ENCODE measurements at regions not wholly inside any gene's neighbourhood (a gene's known extent, or its start where the extent isn't known, plus 50 kb on each side); places are given as distances from the start of the nearest gene placed in this dataset.

GRCh38 chr11:134801570-134801969, 389.5 kb upstream of the B3GAT1 start:
- Histone ChIP-seq H3K27ac (ENCODE audit: low read depth, low read length) (no peak overlapping the region), H3K4ac (replicated peaks; ENCODE audit: insufficient read length, low read depth, low read length) (no peak overlapping the region), H2BK5ac (ENCODE audit: low read depth, low read length) (no peak overlapping the region), H3K56ac (replicated peaks; ENCODE audit: insufficient read length, low read depth, low read length) (no peak overlapping the region), H4K20me1 (replicated peaks in 1 of 2; ENCODE audit: control insufficient read depth in 1 of 2, insufficient read depth in 2 of 2, low read length in 2 of 2) (no peaks in the 10 kb centered on the region), H3K79me2 (ENCODE audit: control insufficient read depth in 1 of 2, insufficient read depth in 2 of 2, low read length in 2 of 2) (no peaks in the 10 kb centered on the region), H3K4me1 (replicated peaks in 1 of 4; ENCODE audit: control insufficient read depth in 3 of 4, insufficient read depth in 4 of 4, low read length in 3 of 4) (peaks cover 3 to 19% (median 11%) of the 10 kb centered on the region in 4 experiments), H3K9ac (replicated peaks in 1 of 4; ENCODE audit: extremely low read depth in 1 of 4, low read depth in 3 of 4, low read length in 3 of 4) (no peak overlapping the region), H3K79me1 (ENCODE audit: low read depth, low read length) (no peaks in the 10 kb centered on the region), H4K5ac (ENCODE audit: insufficient read length, low read depth, low read length) (no peak overlapping the region), H3K36me3 (ENCODE audit: control insufficient read depth in 2 of 4, insufficient read depth in 4 of 4, low read length in 3 of 4) (no peaks in the 10 kb centered on the region), H3K14ac (ENCODE audit: insufficient read length) (no peak overlapping the region), H2BK120ac (replicated peaks; ENCODE audit: low read depth, low read length) (no peak overlapping the region), H2BK20ac (ENCODE audit: low read length) (0 out of 2 replicates have a peak overlapping the region, but pooled peaks have one; percentile 34), H3K4me2 (ENCODE audit: insufficient read depth in 1 of 2, low read depth in 2 of 2, low read length in 2 of 2) (peak overlapping the region; percentile 29 to 37; a peak in 1 of 4 replicates), H4K91ac (replicated peaks; ENCODE audit: insufficient read length, low read length) (no peak overlapping the region), H3K18ac (ENCODE audit: extremely low read depth, low read length) (0 out of 2 replicates have a peak overlapping the region, but pooled peaks have one; percentile 72), H2BK15ac (ENCODE audit: low read length) (0 out of 2 replicates have a peak overlapping the region, but pooled peaks have one; percentile 46), H3K23me2 (ENCODE audit: low read depth, low read length) (no peaks in the 10 kb centered on the region), H3K4me3 (ENCODE audit: extremely low read depth in 1 of 4, insufficient read depth in 2 of 4, low read depth in 3 of 4, low read length in 4 of 4) (no peak overlapping the region), H3K23ac (ENCODE audit: insufficient read length) (no peak overlapping the region), H3K9me3 (ENCODE audit: insufficient read depth in 2 of 2, low read depth in 1 of 2, low read length in 1 of 2) (no peaks in the 10 kb centered on the region), H3K27me3 (replicated peaks in 1 of 4; ENCODE audit: control insufficient read depth in 3 of 4, extremely low read depth in 1 of 4, insufficient read depth in 3 of 4, low read length in 3 of 4) (no peaks in the 10 kb centered on the region), H4K8ac (ENCODE audit: extremely low read depth, insufficient read depth, low read length) (no peak overlapping the region), H2BK12ac (ENCODE audit: low read depth, low read length) (peak overlapping the region; percentile 70; the same call in 1 of the 2 replicates), H2AFZ (ENCODE audit: low read length) (peak overlapping the region; percentile 57), H2AK5ac (ENCODE audit: low read depth, low read length) (no peak overlapping the region)
- DNase-seq (ENCODE audit: low read depth in 1 of 2, low spot score in 2 of 2), result no peak
- 58% methylated on average over 2 of the region's 5 CpGs; no CpG with 5 or more reads in 1 of the 2 experiments for WGBS, 2 experiments (ENCODE audit: extremely low coverage in 1 of 2, insufficient coverage in 1 of 2, insufficient read length in 1 of 2, insufficient replicate concordance in 2 of 2, low coverage in 1 of 2, low lambda C conversion rate in 2 of 2, missing lambda C conversion rate in 1 of 2)
- no peak for FAIRE-seq
- ChIA-PET CTCF (ENCODE audit: partially characterized antibody) (interaction anchor here (0.6 to 2.2 kb wide), 7 partner anchors 12 to 213 kb away, joined by 3 to 9 read pairs (median 3); no protein-coding TSS in a partner anchor), POLR2A (ENCODE audit: partially characterized antibody) (interaction anchor here (0.5 kb wide), 1 partner anchor 1160 kb away, joined by 3 read pairs; no protein-coding TSS in a partner anchor)
- no peak for TF ChIP-seq PHF8 (conservative IDR thresholded peaks at IDR 0.05; ENCODE audit: low read depth, low read length)
- TF ChIP-seq CREB1 (IDR thresholded peaks at IDR 0.05), result no peak
- TF ChIP-seq ATF2 (IDR thresholded peaks at IDR 0.05; ENCODE audit: low read length), result no peak
- no peak for TF ChIP-seq POU5F1 (IDR thresholded peaks at IDR 0.05; ENCODE audit: low read depth, low read length)
- TF ChIP-seq USF2 (IDR thresholded peaks at IDR 0.05; ENCODE audit: low read length), result no peak
- TF ChIP-seq KDM4A (IDR thresholded peaks at IDR 0.05; ENCODE audit: low read depth, low read length, severe bottlenecking), result no peak
- no peak for TF ChIP-seq CBX5 (IDR thresholded peaks at IDR 0.05; ENCODE audit: low read depth, low read length)
- no peak for TF ChIP-seq MAFK (IDR thresholded peaks at IDR 0.05; ENCODE audit: low read depth, low read length)
- TF ChIP-seq POLR2A (IDR thresholded peaks at IDR 0.05; ENCODE audit: control extremely low read depth in 1 of 2, low read depth in 2 of 2, low read length in 2 of 2), result no peak
- no peak for TF ChIP-seq RNF2 (IDR thresholded peaks at IDR 0.05; ENCODE audit: borderline replicate concordance, low read depth, low read length, missing control alignments, poor library complexity, severe bottlenecking)
- no peak for TF ChIP-seq HDAC6 (IDR thresholded peaks at IDR 0.05; ENCODE audit: low read depth, low read length)
